Caco-2 (cell line): ENCODE measurements at regions not wholly inside any gene's neighbourhood (a gene's known extent, or its start where the extent isn't known, plus 50 kb on each side); places are given as distances from the start of the nearest gene placed in this dataset.

Source experiments
- BruUV-seq: library from RNA; stranded (reverse); fragments of 400-500 nt; replicated peaks from 2 replicates; lab custom pipeline; 2021; lab: Mats Ljungman, UMichigan
- CTCF ChIA-PET: fragments of 300-600 bp; sonication (Branson Sonifier 250); formaldehyde crosslinking; loops from one replicate; lab custom pipeline; 2022; ENCODE audit warnings: antibody characterized with exemption; lab: Charles Lee
- POLR2A ChIA-PET: fragments of 300-600 bp; sonication (Branson Sonifier 250); formaldehyde crosslinking; loops from one replicate; lab custom pipeline; 2022; ENCODE audit warnings: antibody characterized with exemption; lab: Charles Lee
- DNase-seq, 2 experiments: peaks; one replicate each; pipeline versions ENCODE4 v3.0.0 to v3.0.0-alpha.2; 2020 to 2022
- H3K27me3 ChIP-seq: replicated peaks from 2 replicates; pipeline ENCODE4 v1.6.0; 2011; ENCODE audit warnings: low read length; ENCODE audit not compliant: control insufficient read depth, insufficient read depth
- H3K36me3 ChIP-seq: 2 replicates; pipeline ENCODE4 v1.5.1; 2011; ENCODE audit warnings: low read length; ENCODE audit not compliant: control insufficient read depth, insufficient read depth
- H3K4me1 ChIP-seq: fragments of 250-450 bp; sonication (Bioruptor Pico); 2 replicates; pipeline ENCODE4 v1.5.1; 2020; ENCODE audit warnings: mild to moderate bottlenecking
- H3K4me3 ChIP-seq: 2 replicates; pipeline ENCODE4 v1.5.1; 2011; ENCODE audit warnings: low read depth, mild to moderate bottlenecking, control low read depth, low read length
- H3K9me3 ChIP-seq: fragments of 250-450 bp; sonication (Bioruptor Pico); 2 replicates; pipeline ENCODE4 v1.5.1; 2020; ENCODE audit warnings: mild to moderate bottlenecking, moderate library complexity
- H3K27ac Mint-ChIP-seq: one replicate; pipeline ENCODE4 v1.8.0; 2022; ENCODE audit warnings: mixed read lengths; ENCODE audit not compliant: unreplicated experiment
- H3K27me3 Mint-ChIP-seq: one replicate; pipeline ENCODE4 v1.8.0; 2022; ENCODE audit warnings: mixed read lengths; ENCODE audit not compliant: insufficient read depth, unreplicated experiment
- H3K36me3 Mint-ChIP-seq: one replicate; pipeline ENCODE4 v1.8.0; 2022; ENCODE audit warnings: mild to moderate bottlenecking, mixed read lengths; ENCODE audit not compliant: insufficient read depth, unreplicated experiment
- H3K4me1 Mint-ChIP-seq: one replicate; pipeline ENCODE4 v1.8.0; 2022; ENCODE audit warnings: low read depth, mixed read lengths; ENCODE audit not compliant: unreplicated experiment
- H3K4me3 Mint-ChIP-seq: one replicate; pipeline ENCODE4 v1.8.0; 2022; ENCODE audit warnings: mild to moderate bottlenecking, moderate library complexity, mixed read lengths; ENCODE audit not compliant: unreplicated experiment
- H3K9me3 Mint-ChIP-seq: one replicate; pipeline ENCODE4 v1.8.0; 2022; ENCODE audit warnings: mixed read lengths; ENCODE audit not compliant: unreplicated experiment
- intact Hi-C: fragments of 100-400 bp; cut with micrococcal nuclease; formaldehyde crosslinking; loops from one replicate; pipeline ENCODE4 v1.10.0; 2022; ENCODE audit not compliant: unreplicated experiment
- TF ChIP-seq, protein P1 (sequence below), 2 experiments: fragments of 200-600 bp in 1 of 2; IDR thresholded peaks; 1 replicate in 1 of 2; 2 replicates in 1 of 2; pipeline versions ENCODE4 v1.5.1 to v1.8.0; 2011 to 2022; ENCODE audit warnings: antibody characterized with exemption in 1 of 2, control low read depth in 1 of 2, inconsistent platforms in 1 of 2, low read depth in 1 of 2, low read length in 1 of 2, mild to moderate bottlenecking in 1 of 2, moderate library complexity in 1 of 2; ENCODE audit not compliant: insufficient read depth in 1 of 2, severe bottlenecking in 1 of 2, unreplicated experiment in 1 of 2

DNA sequence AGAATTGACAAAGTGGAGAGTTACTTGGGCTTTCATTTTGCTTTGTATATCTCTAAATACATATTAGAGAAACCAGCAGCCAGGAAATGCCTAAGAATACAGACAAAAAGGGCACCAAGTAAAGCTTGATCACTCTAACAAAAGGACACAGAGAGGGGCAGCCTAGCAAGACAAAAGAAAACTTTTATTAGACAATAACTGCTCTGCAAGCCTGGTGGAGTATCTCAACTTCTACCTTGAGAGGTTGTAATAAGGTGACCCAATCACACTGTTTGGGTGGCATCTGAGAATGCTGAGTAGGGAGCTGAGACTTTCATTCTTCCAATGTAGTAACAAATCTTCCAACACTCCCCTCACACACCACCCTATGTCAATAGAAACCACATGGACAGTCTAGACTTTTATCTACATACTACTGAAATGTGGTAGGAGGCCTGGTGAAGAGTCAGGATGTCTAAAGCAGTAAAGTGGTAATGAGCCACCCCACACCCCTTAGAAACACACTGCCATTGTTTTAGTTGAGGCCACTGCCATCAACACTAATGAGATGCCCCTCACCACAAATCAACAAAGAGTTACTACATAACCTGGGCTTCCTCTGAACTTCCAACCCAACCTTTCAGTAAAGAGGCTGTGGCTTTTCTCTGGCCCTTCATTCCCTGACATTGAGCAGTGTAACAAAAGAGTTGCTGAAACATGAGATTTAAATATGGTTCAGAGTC lies 726.7 kb upstream of the POU3F3 start:
- H3K27me3 Mint-ChIP-seq: peaks cover 2% of the 10 kb centered on the region
- no peak overlapping the region for H3K4me3 ChIP-seq
- intact Hi-C loops: no loop called here
- H3K9me3 Mint-ChIP-seq: no peaks in the 10 kb centered on the region
- H3K27ac Mint-ChIP-seq: no peak overlapping the region
- no peaks in the 10 kb centered on the region for H3K27me3 ChIP-seq
- no peaks in the 10 kb centered on the region for H3K36me3 Mint-ChIP-seq
- DNase-seq: no peak
- POLR2A ChIA-PET: no interaction called here
- no peaks in the 10 kb centered on the region for H3K4me1 Mint-ChIP-seq
- no peak overlapping the region for H3K4me3 Mint-ChIP-seq
- no peaks in the 10 kb centered on the region; the same call in 1 of the 2 replicates for H3K9me3 ChIP-seq
- BruUV-seq: no TSS peak
- H3K4me1 ChIP-seq: no peaks in the 10 kb centered on the region
- TF ChIP-seq, protein P1, sequence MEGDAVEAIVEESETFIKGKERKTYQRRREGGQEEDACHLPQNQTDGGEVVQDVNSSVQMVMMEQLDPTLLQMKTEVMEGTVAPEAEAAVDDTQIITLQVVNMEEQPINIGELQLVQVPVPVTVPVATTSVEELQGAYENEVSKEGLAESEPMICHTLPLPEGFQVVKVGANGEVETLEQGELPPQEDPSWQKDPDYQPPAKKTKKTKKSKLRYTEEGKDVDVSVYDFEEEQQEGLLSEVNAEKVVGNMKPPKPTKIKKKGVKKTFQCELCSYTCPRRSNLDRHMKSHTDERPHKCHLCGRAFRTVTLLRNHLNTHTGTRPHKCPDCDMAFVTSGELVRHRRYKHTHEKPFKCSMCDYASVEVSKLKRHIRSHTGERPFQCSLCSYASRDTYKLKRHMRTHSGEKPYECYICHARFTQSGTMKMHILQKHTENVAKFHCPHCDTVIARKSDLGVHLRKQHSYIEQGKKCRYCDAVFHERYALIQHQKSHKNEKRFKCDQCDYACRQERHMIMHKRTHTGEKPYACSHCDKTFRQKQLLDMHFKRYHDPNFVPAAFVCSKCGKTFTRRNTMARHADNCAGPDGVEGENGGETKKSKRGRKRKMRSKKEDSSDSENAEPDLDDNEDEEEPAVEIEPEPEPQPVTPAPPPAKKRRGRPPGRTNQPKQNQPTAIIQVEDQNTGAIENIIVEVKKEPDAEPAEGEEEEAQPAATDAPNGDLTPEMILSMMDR (IDR thresholded peaks at IDR 0.05; ENCODE audit: insufficient read depth in 1 of 2, low read depth in 1 of 2, low read length in 1 of 2, severe bottlenecking in 1 of 2, unreplicated experiment in 1 of 2): no peak
- no peaks in the 10 kb centered on the region for H3K36me3 ChIP-seq
- CTCF ChIA-PET: no interaction called here

GRCh38 chr2:104140361-104140760 lies 713.6 kb upstream of the POU3F3 start:
- Histone ChIP-seq H3K4me1 (no peaks in the 10 kb centered on the region), H3K27me3 (no peaks in the 10 kb centered on the region), H3K9me3 (no peaks in the 10 kb centered on the region), H3K4me3 (no peak overlapping the region), H3K36me3 (no peaks in the 10 kb centered on the region)
- H3K36me3 Mint-ChIP-seq: no peaks in the 10 kb centered on the region
- no peaks in the 10 kb centered on the region for H3K9me3 Mint-ChIP-seq
- H3K4me1 Mint-ChIP-seq: no peaks in the 10 kb centered on the region
- intact Hi-C loops: no loop called here
- BruUV-seq: no TSS peak
- no peak overlapping the region for H3K27ac Mint-ChIP-seq
- TF ChIP-seq, protein P1 (IDR thresholded peaks at IDR 0.05; ENCODE audit: insufficient read depth in 1 of 2, low read depth in 1 of 2, low read length in 1 of 2, severe bottlenecking in 1 of 2, unreplicated experiment in 1 of 2): no peak
- POLR2A ChIA-PET: no interaction called here
- CTCF ChIA-PET: no interaction called here
- no peak overlapping the region for H3K4me3 Mint-ChIP-seq
- no peak for DNase-seq
- peaks cover 9% of the 10 kb centered on the region for H3K27me3 Mint-ChIP-seq

DNA sequence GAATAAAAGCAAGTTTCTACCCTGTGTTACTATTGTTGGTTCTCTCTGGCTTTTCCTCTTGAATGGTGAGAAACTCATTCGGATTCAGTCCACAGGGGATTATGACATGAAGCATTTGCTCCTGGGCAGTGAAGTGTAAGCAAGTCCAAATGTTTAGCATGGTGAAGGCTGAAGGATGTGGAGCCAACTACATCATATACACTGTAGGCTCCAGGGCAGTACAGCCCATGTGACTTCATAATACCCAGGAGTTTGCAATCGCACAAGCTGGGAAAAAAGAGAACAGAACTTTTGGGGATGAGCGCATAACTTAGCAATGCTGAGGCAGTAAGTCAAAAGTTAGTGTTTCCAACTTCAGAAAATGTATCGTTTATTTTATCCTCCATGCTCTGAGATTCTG lies 695.7 kb upstream of the POU3F3 start:
- no TSS peak for BruUV-seq
- H3K9me3 Mint-ChIP-seq: no peaks in the 10 kb centered on the region
- ChIA-PET CTCF (no interaction called here), POLR2A (no interaction called here)
- intact Hi-C loops: no loop called here
- no peak for DNase-seq
- H3K4me1 Mint-ChIP-seq: no peaks in the 10 kb centered on the region
- H3K27me3 Mint-ChIP-seq: peaks cover 3% of the 10 kb centered on the region
- H3K36me3 ChIP-seq: no peaks in the 10 kb centered on the region
- H3K36me3 Mint-ChIP-seq: no peaks in the 10 kb centered on the region
- no peaks in the 10 kb centered on the region for H3K27me3 ChIP-seq
- no peak overlapping the region for H3K27ac Mint-ChIP-seq
- TF ChIP-seq, protein P1 (IDR thresholded peaks at IDR 0.05; ENCODE audit: insufficient read depth in 1 of 2, low read depth in 1 of 2, low read length in 1 of 2, severe bottlenecking in 1 of 2, unreplicated experiment in 1 of 2): no peak
- H3K4me3 ChIP-seq: no peak overlapping the region
- no peak overlapping the region for H3K4me3 Mint-ChIP-seq
- H3K9me3 ChIP-seq: no peaks in the 10 kb centered on the region
- no peaks in the 10 kb centered on the region for H3K4me1 ChIP-seq
